ENCODE measurements at regions not wholly inside any gene's neighbourhood (a gene's known extent, or its start where the extent isn't known, plus 50 kb on each side); places are given as distances from the start of the nearest gene placed in this dataset.

DNA sequence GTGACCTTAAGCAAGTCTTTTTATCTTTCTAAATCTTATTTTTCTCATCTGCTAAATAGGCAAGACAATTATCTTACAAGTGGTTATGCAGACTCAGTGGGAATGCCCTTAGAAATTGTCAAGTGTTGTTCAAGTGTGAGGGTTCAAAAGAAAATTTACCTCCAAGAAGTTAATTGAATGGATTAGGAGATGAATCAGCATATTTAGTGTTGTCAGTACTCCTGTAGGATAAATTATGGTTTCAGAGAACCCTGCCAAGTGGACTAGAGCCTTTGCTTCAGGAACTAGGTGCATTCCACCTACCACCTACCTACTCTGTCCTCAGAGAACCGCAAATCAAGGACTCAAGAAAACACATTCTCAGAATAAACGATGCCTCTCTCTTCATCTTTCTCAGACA, 69.8 kb upstream of the KCTD1 start:
- TF ChIP-seq POLR2A (IDR thresholded peaks at IDR 0.05; ENCODE audit: insufficient read depth in 1 of 2, low read depth in 2 of 2, low read length in 2 of 2), result no peak
- TF ChIP-seq, protein P1, sequence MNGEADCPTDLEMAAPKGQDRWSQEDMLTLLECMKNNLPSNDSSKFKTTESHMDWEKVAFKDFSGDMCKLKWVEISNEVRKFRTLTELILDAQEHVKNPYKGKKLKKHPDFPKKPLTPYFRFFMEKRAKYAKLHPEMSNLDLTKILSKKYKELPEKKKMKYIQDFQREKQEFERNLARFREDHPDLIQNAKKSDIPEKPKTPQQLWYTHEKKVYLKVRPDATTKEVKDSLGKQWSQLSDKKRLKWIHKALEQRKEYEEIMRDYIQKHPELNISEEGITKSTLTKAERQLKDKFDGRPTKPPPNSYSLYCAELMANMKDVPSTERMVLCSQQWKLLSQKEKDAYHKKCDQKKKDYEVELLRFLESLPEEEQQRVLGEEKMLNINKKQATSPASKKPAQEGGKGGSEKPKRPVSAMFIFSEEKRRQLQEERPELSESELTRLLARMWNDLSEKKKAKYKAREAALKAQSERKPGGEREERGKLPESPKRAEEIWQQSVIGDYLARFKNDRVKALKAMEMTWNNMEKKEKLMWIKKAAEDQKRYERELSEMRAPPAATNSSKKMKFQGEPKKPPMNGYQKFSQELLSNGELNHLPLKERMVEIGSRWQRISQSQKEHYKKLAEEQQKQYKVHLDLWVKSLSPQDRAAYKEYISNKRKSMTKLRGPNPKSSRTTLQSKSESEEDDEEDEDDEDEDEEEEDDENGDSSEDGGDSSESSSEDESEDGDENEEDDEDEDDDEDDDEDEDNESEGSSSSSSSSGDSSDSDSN (CRISPR knock-in tag; IDR thresholded peaks at IDR 0.05), result no peak
- TF ChIP-seq, protein P2, sequence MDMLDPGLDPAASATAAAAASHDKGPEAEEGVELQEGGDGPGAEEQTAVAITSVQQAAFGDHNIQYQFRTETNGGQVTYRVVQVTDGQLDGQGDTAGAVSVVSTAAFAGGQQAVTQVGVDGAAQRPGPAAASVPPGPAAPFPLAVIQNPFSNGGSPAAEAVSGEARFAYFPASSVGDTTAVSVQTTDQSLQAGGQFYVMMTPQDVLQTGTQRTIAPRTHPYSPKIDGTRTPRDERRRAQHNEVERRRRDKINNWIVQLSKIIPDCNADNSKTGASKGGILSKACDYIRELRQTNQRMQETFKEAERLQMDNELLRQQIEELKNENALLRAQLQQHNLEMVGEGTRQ (IDR thresholded peaks at IDR 0.05; ENCODE audit: low read depth, low read length), result no peak
- TF ChIP-seq, protein P2 (CRISPR knock-in tag; IDR thresholded peaks at IDR 0.05; ENCODE audit: borderline replicate concordance), result no peak
